ENCODE measurements at regions not wholly inside any gene's neighbourhood (a gene's known extent, or its start where the extent isn't known, plus 50 kb on each side); places are given as distances from the start of the nearest gene placed in this dataset.
"Not testable (repeated sequence)": the region's sequence is repeated elsewhere in the genome, so short reads cannot be mapped to it uniquely, and the experiment has no call there.

- DNase-seq: no peak
Observed at GRCh38 chr3:30538791-30539190, 67.6 kb upstream of the TGFBR2 start.

GRCh38 chr3:30539206-30539605, 67.2 kb upstream of the TGFBR2 start:
- DNase-seq: no peak

- DNase-seq: no peak
Observed at GRCh38 chr3:30539772-30540171, 66.6 kb upstream of the TGFBR2 start.

GRCh38 chr3:30541156-30541555, 65.2 kb upstream of the TGFBR2 start:
- DNase-seq: not testable (repeated sequence)

- no peak for DNase-seq
Observed at GRCh38 chr3:30542897-30543296, 63.5 kb upstream of the TGFBR2 start.

- no peak for DNase-seq
Observed at GRCh38 chr3:30544812-30545211, 61.6 kb upstream of the TGFBR2 start.

GRCh38 chr3:30546934-30547333, 59.5 kb upstream of the TGFBR2 start:
- no peak for DNase-seq

GRCh38 chr3:30547716-30548115, 58.7 kb upstream of the TGFBR2 start:
- no peak for DNase-seq

GRCh38 chr3:30548600-30548999, 57.8 kb upstream of the TGFBR2 start:
- DNase-seq: peak; percentile 19

- DNase-seq: no peak
Observed at GRCh38 chr3:30549600-30549999, 56.8 kb upstream of the TGFBR2 start.

- no peak for DNase-seq
Observed at GRCh38 chr3:30550246-30550645, 56.2 kb upstream of the TGFBR2 start.

GRCh38 chr3:30551266-30551665, 55.1 kb upstream of the TGFBR2 start:
- no peak for DNase-seq

GRCh38 chr3:30551927-30552326, 54.5 kb upstream of the TGFBR2 start:
- no peak for DNase-seq

GRCh38 chr3:30553641-30554316, 52.6 kb upstream of the TGFBR2 start:
- DNase-seq: no peak

- DNase-seq: no peak
Observed at GRCh38 chr3:30554317-30554690, 52.1 kb upstream of the TGFBR2 start.

GRCh38 chr3:30555968-30556367, 50.4 kb upstream of the TGFBR2 start:
- DNase-seq: no peak

Data from CD4-positive, alpha-beta T cell treated with Interleukin-17A for 1 hour (primary cell).